Right forelimb (tissue), 1 donor: ENCODE measurements at regions not wholly inside any gene's neighbourhood (a gene's known extent, or its start where the extent isn't known, plus 50 kb on each side); places are given as distances from the start of the nearest gene placed in this dataset.
"Not testable (repeated sequence)": the region's sequence is repeated elsewhere in the genome, so short reads cannot be mapped to it uniquely, and the experiment has no call there.

Experiments used
- DNase-seq: peaks from one replicate; pipeline ENCODE4 v3.0.0-alpha.2; 2018

- DNase-seq = no peak
Observed at GRCh38 chr10:84005403-84005802, 133.9 kb upstream of the GHITM start.

- DNase-seq = no peak
Observed at GRCh38 chr10:84007482-84007881, 131.8 kb upstream of the GHITM start.

- no peak for DNase-seq
Observed at GRCh38 chr10:84008878-84009277, 130.4 kb upstream of the GHITM start.

GRCh38 chr10:84012431-84012830 is 126.9 kb upstream of the GHITM start:
- DNase-seq = no peak

GRCh38 chr10:84012831-84013458 is 126.4 kb upstream of the GHITM start:
- DNase-seq = no peak

- DNase-seq = no peak
Observed at GRCh38 chr10:84015877-84016595, 123.3 kb upstream of the GHITM start.

GRCh38 chr10:84018826-84019225 is 120.5 kb upstream of the GHITM start:
- DNase-seq = no peak

- not testable (repeated sequence) for DNase-seq
Observed at GRCh38 chr10:84019854-84020458, 119.4 kb upstream of the GHITM start.

- DNase-seq = no peak
Observed at GRCh38 chr10:84026821-84027257, 112.5 kb upstream of the GHITM start.

GRCh38 chr10:84029840-84030239 is 109.5 kb upstream of the GHITM start:
- no peak for DNase-seq

GRCh38 chr10:84038035-84038434 is 101.3 kb upstream of the GHITM start:
- DNase-seq = no peak

GRCh38 chr10:84039957-84040356 is 99.4 kb upstream of the GHITM start:
- no peak for DNase-seq

GRCh38 chr10:84047258-84048010 is 91.9 kb upstream of the GHITM start:
- no peak for DNase-seq

GRCh38 chr10:84049645-84050011 is 89.7 kb upstream of the GHITM start:
- no peak for DNase-seq

- DNase-seq = no peak
Observed at GRCh38 chr10:84053626-84054025, 85.7 kb upstream of the GHITM start.

GRCh38 chr10:84054743-84055142 is 84.6 kb upstream of the GHITM start:
- DNase-seq = no peak

GRCh38 chr10:84059526-84059925 is 79.8 kb upstream of the GHITM start:
- no peak for DNase-seq

- no peak for DNase-seq
Observed at GRCh38 chr10:84063440-84063839, 75.9 kb upstream of the GHITM start.

- DNase-seq = no peak
Observed at GRCh38 chr10:84065804-84066601, 73.3 kb upstream of the GHITM start.

GRCh38 chr10:84074521-84074920 is 64.8 kb upstream of the GHITM start:
- DNase-seq = no peak

GRCh38 chr10:84075226-84076046 is 63.9 kb upstream of the GHITM start:
- no peak for DNase-seq

- DNase-seq = no peak
Observed at GRCh38 chr10:84076047-84076388, 63.3 kb upstream of the GHITM start.
